H9 (cell line): ENCODE measurements at regions not wholly inside any gene's neighbourhood (a gene's known extent, or its start where the extent isn't known, plus 50 kb on each side); places are given as distances from the start of the nearest gene placed in this dataset.

ENCODE experiments used
- DNase-seq: peaks from one replicate; pipeline ENCODE4 v3.0.0-alpha.2; 2017
- H2AFZ ChIP-seq: one replicate; pipeline ENCODE4 v1.6.1; 2013; ENCODE audit warnings: mild to moderate bottlenecking, low read length, control low read depth, moderate library complexity
- H2AK5ac ChIP-seq: 2 replicates; pipeline ENCODE4 v1.6.1; 2013; ENCODE audit warnings: low read length, control low read depth, mixed read lengths; ENCODE audit not compliant: insufficient read length
- H2BK120ac ChIP-seq: one replicate; pipeline ENCODE4 v1.6.1; 2013; ENCODE audit warnings: low read depth, mild to moderate bottlenecking, low read length, control low read depth, inconsistent platforms; ENCODE audit not compliant: poor library complexity, severe bottlenecking
- H2BK12ac ChIP-seq: 2 replicates; pipeline ENCODE4 v1.6.1; 2013; ENCODE audit warnings: low read length, control low read depth, mixed read lengths, low read depth; ENCODE audit not compliant: insufficient read length
- H2BK15ac ChIP-seq: 2 replicates; pipeline ENCODE4 v1.6.1; 2013; ENCODE audit warnings: low read depth, low read length, control low read depth
- H2BK20ac ChIP-seq: one replicate; pipeline ENCODE4 v1.6.1; 2013; ENCODE audit warnings: low read depth, mild to moderate bottlenecking, low read length, control low read depth, inconsistent platforms; ENCODE audit not compliant: poor library complexity, severe bottlenecking
- H2BK5ac ChIP-seq: 2 replicates; pipeline ENCODE4 v1.6.1; 2013; ENCODE audit warnings: low read length, control low read depth, mixed read lengths; ENCODE audit not compliant: insufficient read length
- H3K14ac ChIP-seq: 2 replicates; pipeline ENCODE4 v1.6.1; 2013; ENCODE audit warnings: low read length, control low read depth; ENCODE audit not compliant: insufficient read depth
- H3K18ac ChIP-seq: 2 replicates; pipeline ENCODE4 v1.6.1; 2013; ENCODE audit warnings: low read depth, mild to moderate bottlenecking, mixed read lengths, low read length, control low read depth; ENCODE audit not compliant: insufficient read length
- H3K23ac ChIP-seq: 2 replicates; pipeline ENCODE4 v1.6.1; 2013; ENCODE audit warnings: low read length, control low read depth, mixed read lengths, low read depth; ENCODE audit not compliant: insufficient read length
- H3K23me2 ChIP-seq: 2 replicates; pipeline ENCODE4 v1.6.1; 2013; ENCODE audit warnings: low read depth, mild to moderate bottlenecking, mixed read lengths, low read length, control low read depth; ENCODE audit not compliant: insufficient read length, poor library complexity, severe bottlenecking
- H3K27ac ChIP-seq: 2 replicates; pipeline ENCODE4 v1.5.1; 2013; ENCODE audit warnings: low read length, control low read depth, mixed read lengths, low read depth; ENCODE audit not compliant: insufficient read length
- H3K27me3 ChIP-seq: 2 replicates; pipeline ENCODE4 v1.6.1; 2013; ENCODE audit warnings: low read length, control low read depth, inconsistent platforms; ENCODE audit not compliant: insufficient read depth
- H3K4ac ChIP-seq: 2 replicates; pipeline ENCODE4 v1.6.1; 2013; ENCODE audit warnings: low read depth, mild to moderate bottlenecking, control low read depth, inconsistent platforms, low read length, moderate library complexity
- H3K4me1 ChIP-seq: 2 replicates; pipeline ENCODE4 v1.6.1; 2013; ENCODE audit warnings: low read length, control low read depth, inconsistent platforms; ENCODE audit not compliant: insufficient read depth
- H3K4me2 ChIP-seq: 2 replicates; pipeline ENCODE4 v1.6.1; 2013; ENCODE audit warnings: low read length, control low read depth, mixed read lengths; ENCODE audit not compliant: insufficient read length, insufficient read depth
- H3K56ac ChIP-seq: 2 replicates; pipeline ENCODE4 v1.6.1; 2013; ENCODE audit warnings: low read depth, mild to moderate bottlenecking, mixed read lengths, low read length, control low read depth; ENCODE audit not compliant: insufficient read length
- H3K79me1 ChIP-seq: 2 replicates; pipeline ENCODE4 v1.6.1; 2013; ENCODE audit warnings: low read depth, mild to moderate bottlenecking, moderate library complexity, low read length, control low read depth, inconsistent platforms; ENCODE audit not compliant: insufficient read depth, poor library complexity, severe bottlenecking
- H3K79me2 ChIP-seq: 2 replicates; pipeline ENCODE4 v1.6.1; 2013; ENCODE audit warnings: low read length, control low read depth, inconsistent platforms; ENCODE audit not compliant: insufficient read depth
- H3K9ac ChIP-seq: 2 replicates; pipeline ENCODE4 v1.6.1; 2013; ENCODE audit warnings: low read length, control low read depth, mixed read lengths; ENCODE audit not compliant: insufficient read length; ENCODE audit errors: extremely low read depth
- H3K9me3 ChIP-seq: one replicate; pipeline ENCODE4 v1.6.1; 2013; ENCODE audit warnings: low read depth, low read length, inconsistent platforms; ENCODE audit not compliant: control insufficient read depth
- H3T11ph ChIP-seq: one replicate; pipeline ENCODE4 v1.6.1; 2013; ENCODE audit warnings: mild to moderate bottlenecking, low read length, control low read depth, inconsistent platforms
- H4K20me1 ChIP-seq: one replicate; pipeline ENCODE4 v1.6.1; 2013; ENCODE audit not compliant: control insufficient read depth, insufficient read length, insufficient read depth
- H4K5ac ChIP-seq: 2 replicates; pipeline ENCODE4 v1.6.1; 2013; ENCODE audit warnings: low read depth, mild to moderate bottlenecking, mixed read lengths, low read length, control low read depth; ENCODE audit not compliant: insufficient read length
- H4K8ac ChIP-seq: replicated peaks from 2 replicates; pipeline ENCODE4 v1.6.1; 2013; ENCODE audit warnings: low read length, control low read depth, mixed read lengths, low read depth; ENCODE audit not compliant: insufficient read length
- H4K91ac ChIP-seq: 2 replicates; pipeline ENCODE4 v1.6.1; 2013; ENCODE audit warnings: low read depth, mild to moderate bottlenecking, moderate library complexity, mixed read lengths, low read length, control low read depth; ENCODE audit not compliant: insufficient read length
- H3K27ac Mint-ChIP-seq, 3 experiments: 2 replicates in 2 of 3; 3 replicates in 1 of 3; pipeline ENCODE4 v1.8.0; 2020 to 2021; ENCODE audit warnings: mixed read lengths in 3 of 3, mild to moderate bottlenecking in 1 of 3, moderate library complexity in 1 of 3
- H3K27me3 Mint-ChIP-seq: 2 replicates; pipeline ENCODE4 v1.8.0; 2021; ENCODE audit warnings: low read depth, mild to moderate bottlenecking, moderate library complexity, mixed read lengths
- H3K36me3 Mint-ChIP-seq, 3 experiments: 2 replicates in 2 of 3; 3 replicates in 1 of 3; pipeline ENCODE4 v1.8.0; 2020 to 2021; ENCODE audit warnings: low read depth in 3 of 3, mixed read lengths in 3 of 3; ENCODE audit not compliant: insufficient read depth in 1 of 3
- H3K4me1 Mint-ChIP-seq, 2 experiments: 2 replicates each; pipeline ENCODE4 v1.8.0; 2020; ENCODE audit warnings: mixed read lengths in 2 of 2
- H3K4me3 Mint-ChIP-seq, 2 experiments: 2 replicates in 1 of 2; 3 replicates in 1 of 2; pipeline ENCODE4 v1.8.0; 2020 to 2021; ENCODE audit warnings: mild to moderate bottlenecking in 2 of 2, mixed read lengths in 2 of 2, moderate library complexity in 1 of 2
- H3K9me3 Mint-ChIP-seq, 2 experiments: 2 replicates in 1 of 2; 3 replicates in 1 of 2; pipeline ENCODE4 v1.8.0; 2020; ENCODE audit warnings: mild to moderate bottlenecking in 2 of 2, mixed read lengths in 2 of 2, moderate library complexity in 1 of 2
- CTCF ChIP-seq: fragments of 200-600 bp; sonication (generic); conservative IDR thresholded peaks from 3 replicates; pipeline ENCODE4 v1.8.0; 2021; ENCODE audit warnings: antibody characterized with exemption, mild to moderate bottlenecking
- WGBS: extraction: QIAGEN DNeasy Blood & Tissue Kit; methylation state at CpG from one replicate; pipeline ENCODE4 v1.1.7; 2013; ENCODE audit warnings: missing lambda C conversion rate, low lambda C conversion rate, mixed read lengths; ENCODE audit not compliant: insufficient read length; ENCODE audit errors: extremely low coverage; 5-methylcytosine and 5-hydroxymethylcytosine counted together

- Histone ChIP-seq H3K23ac (no peak overlapping the region), H3K18ac (no peak overlapping the region), H3K56ac (no peak overlapping the region), H3K4me2 (no peak overlapping the region), H4K5ac (no peak overlapping the region), H2BK20ac (no peak overlapping the region), H3K23me2 (no peaks in the 10 kb centered on the region), H2AK5ac (no peak overlapping the region), H4K91ac (no peak overlapping the region), H3K79me2 (no peaks in the 10 kb centered on the region), H3K4me1 (0 out of 2 replicates have a peak, but pooled peaks cover 2% of the 10 kb centered on the region), H2BK5ac (no peak overlapping the region), H3K27ac (no peak overlapping the region), H3T11ph (no peak overlapping the region), H3K14ac (no peak overlapping the region), H2AFZ (no peak overlapping the region), H4K20me1 (no peaks in the 10 kb centered on the region), H3K9ac (no peak overlapping the region), H3K4ac (no peak overlapping the region), H3K79me1 (no peaks in the 10 kb centered on the region), H2BK120ac (no peak overlapping the region), H3K27me3 (no peaks in the 10 kb centered on the region), H2BK15ac (no peak overlapping the region), H4K8ac (no peak overlapping the region), H2BK12ac (no peak overlapping the region), H3K9me3 (peaks cover 23% of the 10 kb centered on the region)
- no peaks in the 10 kb centered on the region; the same call in 1 of the 2 replicates for H3K27me3 Mint-ChIP-seq
- no peak for TF ChIP-seq CTCF
- H3K9me3 Mint-ChIP-seq: peaks cover 27 to 34% of the 10 kb centered on the region in 2 experiments
- no CpG with 5 or more reads among the region's 1 CpG for WGBS
- peaks cover 17 to 35% (median 34%) of the 10 kb centered on the region in 3 experiments for H3K36me3 Mint-ChIP-seq
- peaks cover 13 to 18% of the 10 kb centered on the region in 2 experiments for H3K4me1 Mint-ChIP-seq
- no peak overlapping the region for H3K4me3 Mint-ChIP-seq
- H3K27ac Mint-ChIP-seq: no peak overlapping the region
- DNase-seq: no peak
Measured at GRCh38 chr4:159489646-159490045, 386.8 kb downstream of the RAPGEF2 start.
